ENCODE measurements at regions not wholly inside any gene's neighbourhood (a gene's known extent, or its start where the extent isn't known, plus 50 kb on each side); places are given as distances from the start of the nearest gene placed in this dataset.

- DNase-seq (ENCODE audit: low read depth), result no peak
Measured at GRCh38 chr21:27114111-27114510, 147.2 kb upstream of the ADAMTS5 start.

- no peak for DNase-seq (ENCODE audit: low read depth)
Measured at GRCh38 chr21:27112186-27112585, 145.3 kb upstream of the ADAMTS5 start.

GRCh38 chr21:27110956-27111355 is 144.1 kb upstream of the ADAMTS5 start:
- DNase-seq (ENCODE audit: low read depth), result no peak

GRCh38 chr21:27108701-27109100 is 141.8 kb upstream of the ADAMTS5 start:
- DNase-seq (ENCODE audit: low read depth), result no peak

GRCh38 chr21:27108228-27108627 is 141.3 kb upstream of the ADAMTS5 start:
- DNase-seq (ENCODE audit: low read depth), result no peak

GRCh38 chr21:27104846-27105431 is 138.1 kb upstream of the ADAMTS5 start:
- DNase-seq (ENCODE audit: low read depth), result no peak

GRCh38 chr21:27103768-27104167 is 136.9 kb upstream of the ADAMTS5 start:
- DNase-seq (ENCODE audit: low read depth), result no peak

GRCh38 chr21:27101523-27101922 is 134.6 kb upstream of the ADAMTS5 start:
- DNase-seq (ENCODE audit: low read depth), result no peak

- DNase-seq (ENCODE audit: low read depth), result no peak
Measured at GRCh38 chr21:27094184-27094948, 127.5 kb upstream of the ADAMTS5 start.

- DNase-seq (ENCODE audit: low read depth), result no peak
Measured at GRCh38 chr21:27086630-27087029, 119.7 kb upstream of the ADAMTS5 start.

GRCh38 chr21:27086186-27086585 is 119.3 kb upstream of the ADAMTS5 start:
- DNase-seq (ENCODE audit: low read depth), result no peak

GRCh38 chr21:27085387-27085786 is 118.5 kb upstream of the ADAMTS5 start:
- no peak for DNase-seq (ENCODE audit: low read depth)

- no peak for DNase-seq (ENCODE audit: low read depth)
Measured at GRCh38 chr21:27083144-27083543, 116.3 kb upstream of the ADAMTS5 start.

- DNase-seq (ENCODE audit: low read depth), result no peak
Measured at GRCh38 chr21:27082431-27083010, 115.6 kb upstream of the ADAMTS5 start.

- DNase-seq (ENCODE audit: low read depth), result no peak
Measured at GRCh38 chr21:27079636-27080240, 112.8 kb upstream of the ADAMTS5 start.

GRCh38 chr21:27078915-27079314 is 112.0 kb upstream of the ADAMTS5 start:
- DNase-seq (ENCODE audit: low read depth), result no peak

- DNase-seq (ENCODE audit: low read depth), result no peak
Measured at GRCh38 chr21:27077501-27077900, 110.6 kb upstream of the ADAMTS5 start.

GRCh38 chr21:27076025-27076424 is 109.1 kb upstream of the ADAMTS5 start:
- no peak for DNase-seq (ENCODE audit: low read depth)

GRCh38 chr21:27070861-27071670 is 104.2 kb upstream of the ADAMTS5 start:
- no peak for DNase-seq (ENCODE audit: low read depth)

- no peak for DNase-seq (ENCODE audit: low read depth)
Measured at GRCh38 chr21:27068811-27069210, 101.9 kb upstream of the ADAMTS5 start.

- no peak for DNase-seq (ENCODE audit: low read depth)
Measured at GRCh38 chr21:27067226-27067625, 100.3 kb upstream of the ADAMTS5 start.

- no peak for DNase-seq (ENCODE audit: low read depth)
Measured at GRCh38 chr21:27062443-27062842, 95.6 kb upstream of the ADAMTS5 start.

Measured in activated T-helper 9 cell treated with anti-CD3 and anti-CD28 coated beads, Interleukin-2, amount 50 U/mL, for 16 hours (primary cell).